GM21529 (cell line): ENCODE measurements at regions not wholly inside any gene's neighbourhood (a gene's known extent, or its start where the extent isn't known, plus 50 kb on each side); places are given as distances from the start of the nearest gene placed in this dataset.
"Not testable (repeated sequence)": the region's sequence is repeated elsewhere in the genome, so short reads cannot be mapped to it uniquely, and the experiment has no call there.

Source experiments
- ATAC-seq: cut with Tn5 transposase; IDR thresholded peaks from one replicate; pipeline ENCODE4 v1.9.1; 2021; ENCODE audit not compliant: unreplicated experiment

DNA sequence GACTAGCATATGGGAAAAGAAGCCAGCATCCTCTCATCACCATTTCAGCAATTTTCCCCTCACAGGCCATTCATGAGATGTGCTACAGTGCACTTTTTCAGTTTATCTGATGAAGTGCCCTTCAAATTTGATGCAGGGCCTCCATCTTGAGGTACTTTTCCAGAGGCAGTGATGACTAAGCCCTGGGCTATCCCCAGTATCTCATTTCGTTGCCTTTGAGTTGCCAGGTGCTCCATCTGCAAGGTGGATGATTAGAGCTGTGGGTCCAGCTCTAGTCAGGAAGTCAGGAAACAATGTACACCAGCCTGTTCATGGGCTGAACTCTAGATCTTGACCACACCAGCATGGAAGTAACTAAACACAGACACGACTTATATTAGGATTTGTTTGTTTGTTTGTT lies 425.2 kb downstream of the METTL4 start:
- ATAC-seq: no peak

DNA sequence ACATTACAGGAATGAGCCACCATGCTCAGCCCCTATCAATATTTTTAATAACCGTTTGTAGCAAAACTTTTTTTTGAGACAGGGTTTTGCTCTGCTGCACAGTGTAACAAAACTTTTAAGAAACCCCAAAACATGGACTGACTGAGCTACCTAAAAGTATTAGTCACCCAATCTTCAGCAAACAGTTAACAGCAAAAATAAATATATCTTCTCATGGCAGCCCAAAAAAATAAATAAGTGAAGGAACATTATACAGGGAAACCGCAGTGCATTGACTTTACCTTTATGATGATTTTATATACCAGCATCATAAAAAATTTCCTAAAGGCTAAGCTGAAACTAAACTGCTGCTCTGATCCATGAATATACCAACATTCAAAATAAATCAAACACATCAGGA lies 424.6 kb downstream of the METTL4 start:
- no peak for ATAC-seq

DNA sequence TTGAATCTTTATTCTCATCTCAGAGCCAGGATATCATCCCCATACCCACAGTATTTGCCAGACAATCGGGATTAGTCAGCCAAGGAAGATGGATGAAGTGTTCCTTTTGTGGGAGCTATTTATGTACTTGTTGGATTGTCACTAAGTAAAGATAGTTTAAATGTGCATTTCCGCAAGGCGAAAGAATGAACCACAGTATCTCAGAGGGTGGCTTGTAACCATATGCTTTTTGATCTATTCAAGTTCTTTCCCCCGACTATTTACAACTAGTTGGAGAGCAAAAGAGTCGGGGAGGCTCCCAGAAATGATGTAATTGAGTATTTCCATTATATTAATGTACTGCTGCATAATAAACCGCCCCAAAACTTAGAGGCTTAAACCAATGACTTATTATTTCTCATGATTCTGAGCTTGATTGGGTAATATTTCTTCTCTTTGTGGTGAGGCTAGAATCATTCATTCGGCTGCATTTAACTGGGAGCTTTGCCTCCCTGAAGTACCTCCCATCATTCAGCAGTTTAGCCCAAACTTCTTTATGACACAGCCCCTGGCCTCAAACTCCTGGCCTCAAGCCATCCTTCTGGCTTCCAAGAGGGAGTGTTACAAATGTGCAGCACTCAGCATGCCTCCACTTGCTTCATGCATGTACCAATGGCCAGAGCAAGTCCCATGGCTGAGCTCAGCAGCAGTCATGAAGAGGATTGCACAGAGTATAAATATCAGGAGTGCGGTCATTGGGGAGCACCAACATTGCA lies 423.7 kb downstream of the METTL4 start:
- no peak for ATAC-seq

DNA sequence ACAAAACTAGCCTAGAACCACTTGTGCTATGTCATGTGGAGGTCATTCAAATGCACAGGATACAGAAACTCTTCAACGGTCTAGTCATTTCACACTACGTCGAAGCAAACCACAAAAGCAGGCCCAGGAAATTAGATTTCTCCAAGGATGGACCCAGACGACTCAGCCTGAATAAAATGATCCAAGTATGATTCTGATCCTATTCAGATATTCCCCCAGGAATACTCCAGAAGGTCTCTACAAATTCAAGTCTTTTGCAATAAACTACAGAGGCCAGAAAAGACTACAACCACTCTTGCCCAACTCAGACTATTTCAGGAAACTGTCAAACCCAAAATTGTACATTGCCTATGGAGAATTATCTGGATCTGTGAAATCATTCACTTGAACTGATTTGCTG lies 422.5 kb downstream of the METTL4 start:
- no peak for ATAC-seq

DNA sequence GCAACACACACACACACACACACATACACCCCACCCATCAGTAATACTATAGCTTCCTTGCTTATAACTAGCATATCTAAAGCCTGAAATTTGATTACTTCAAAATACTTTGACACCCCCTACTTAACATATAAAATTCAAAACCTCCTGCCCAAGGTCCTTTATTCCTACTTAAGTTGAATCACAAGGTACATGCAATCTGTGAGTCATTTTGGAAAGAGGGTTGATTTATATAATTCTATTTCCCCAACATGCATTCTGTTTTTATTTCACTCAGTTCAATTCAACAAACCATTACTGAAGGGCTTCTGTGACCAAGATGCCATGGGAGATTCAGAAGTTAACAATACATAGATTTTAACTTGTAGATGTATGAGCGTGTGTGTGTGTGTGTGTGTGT lies 420.7 kb downstream of the METTL4 start:
- ATAC-seq: no peak

DNA sequence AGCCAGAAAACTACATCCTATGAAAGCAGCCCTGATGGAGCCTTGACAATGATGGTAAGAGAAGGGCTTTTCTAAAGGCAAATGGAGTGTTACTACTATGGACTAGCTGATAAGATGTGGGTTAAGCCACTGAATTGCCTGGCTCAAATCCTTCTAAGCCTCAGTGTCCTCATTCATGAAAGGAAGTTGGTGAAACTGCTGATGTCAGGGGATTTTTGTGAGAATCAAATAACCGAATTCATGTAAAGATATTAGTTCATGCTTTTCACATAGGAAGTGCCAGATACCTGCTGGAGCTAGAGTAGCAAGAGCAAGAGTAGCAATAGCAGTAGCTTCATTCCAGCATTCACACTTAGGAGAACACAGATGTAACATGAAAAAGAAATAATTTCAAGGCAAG lies 417.0 kb downstream of the METTL4 start:
- no peak for ATAC-seq

DNA sequence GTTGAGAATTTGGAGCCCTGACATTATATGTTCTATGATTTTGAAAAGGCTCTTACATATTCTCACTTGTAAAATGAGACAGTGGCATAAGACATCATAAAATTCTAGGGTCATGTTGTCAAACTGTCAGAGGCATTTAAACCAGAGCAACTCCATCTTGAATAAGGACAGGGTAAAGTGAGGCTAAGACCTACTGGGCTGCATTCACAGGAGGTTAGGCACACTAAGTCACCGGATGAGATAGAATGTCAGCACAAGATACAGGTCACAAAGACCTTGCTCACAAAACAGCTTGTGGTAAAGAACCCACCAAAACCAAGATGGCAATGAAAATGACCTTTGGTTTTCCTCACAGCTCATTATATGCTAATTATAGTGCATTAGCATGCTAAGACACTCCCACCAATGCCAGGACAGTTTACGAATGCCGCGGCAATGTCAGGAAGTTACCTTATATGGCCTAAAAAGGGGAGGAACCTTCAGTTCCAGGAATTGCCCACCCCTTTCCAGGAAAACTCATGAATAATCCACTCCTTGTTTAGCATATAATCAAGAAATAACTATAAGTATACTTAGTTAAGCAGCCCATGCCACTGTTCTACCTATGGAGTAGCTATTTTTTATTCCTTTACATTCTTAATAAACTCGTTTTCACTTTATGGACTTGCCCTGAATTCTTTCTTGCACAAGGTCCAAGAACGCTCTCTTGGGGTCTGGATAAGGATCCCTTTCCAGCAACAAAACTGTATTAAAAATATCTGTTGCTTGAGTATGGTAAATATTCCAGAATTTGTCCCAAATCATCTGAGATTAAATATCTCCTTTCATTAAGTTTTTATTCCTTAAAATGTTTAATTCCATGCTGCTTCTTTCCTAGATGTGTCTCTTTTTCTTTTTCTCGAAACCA lies 406.4 kb downstream of the METTL4 start:
- no peak for ATAC-seq

DNA sequence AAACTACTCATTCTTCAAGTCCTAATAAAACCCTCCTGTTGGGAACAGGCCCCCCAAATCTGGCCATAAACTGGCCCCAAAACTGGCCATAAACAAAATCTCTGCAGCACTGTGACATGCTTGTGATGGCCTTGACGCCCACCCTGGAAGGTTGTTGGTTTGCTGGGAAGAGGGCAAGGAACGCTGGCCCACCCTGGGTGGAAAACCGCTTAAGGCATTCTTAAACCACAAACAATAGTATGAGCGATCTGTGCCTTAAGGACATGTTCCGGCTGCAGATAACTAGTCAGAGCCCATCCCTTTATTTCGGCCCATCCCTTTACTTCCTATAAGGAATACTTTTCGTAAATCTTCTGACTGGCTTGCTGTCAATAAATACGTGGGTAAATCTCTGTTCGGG lies 404.4 kb downstream of the METTL4 start:
- ATAC-seq: not testable (repeated sequence)

DNA sequence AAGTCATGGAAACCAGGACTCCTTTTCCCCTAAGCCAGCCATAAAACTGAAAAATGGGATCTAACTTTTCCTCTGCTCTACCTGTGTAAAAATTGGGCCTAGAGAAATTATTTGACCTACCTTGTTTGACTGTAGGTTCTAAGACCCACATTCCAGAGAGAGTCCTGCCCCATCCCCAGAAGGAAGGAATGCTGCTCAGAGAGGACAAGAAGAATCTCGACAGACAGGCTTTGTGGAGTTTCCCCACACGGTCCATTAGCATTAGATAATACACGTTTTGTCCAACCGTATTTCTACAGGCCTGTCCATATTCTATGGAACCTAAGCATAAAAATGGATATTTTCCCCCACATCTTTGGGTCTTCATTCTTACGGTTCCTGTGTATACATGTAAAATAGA lies 403.3 kb downstream of the METTL4 start:
- no peak for ATAC-seq

DNA sequence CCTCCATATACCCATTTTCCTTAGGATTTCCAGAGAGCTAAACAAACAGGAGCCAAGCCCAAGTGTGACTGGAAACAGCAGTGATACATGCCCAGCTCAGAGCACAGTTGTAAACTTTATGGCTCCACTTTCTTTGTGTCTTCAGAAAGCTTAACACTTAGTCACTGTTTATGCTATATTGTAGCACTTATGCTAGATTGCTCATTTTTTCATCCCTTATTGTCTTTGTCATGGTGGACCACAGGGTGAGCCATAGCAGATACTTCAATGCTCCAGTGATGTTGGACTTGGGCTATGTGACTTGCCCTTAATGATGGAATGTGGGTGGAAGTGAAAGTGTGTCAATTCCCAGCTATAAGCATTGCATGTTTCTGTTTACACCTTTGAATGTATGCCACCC lies 401.6 kb downstream of the METTL4 start:
- ATAC-seq: no peak

DNA sequence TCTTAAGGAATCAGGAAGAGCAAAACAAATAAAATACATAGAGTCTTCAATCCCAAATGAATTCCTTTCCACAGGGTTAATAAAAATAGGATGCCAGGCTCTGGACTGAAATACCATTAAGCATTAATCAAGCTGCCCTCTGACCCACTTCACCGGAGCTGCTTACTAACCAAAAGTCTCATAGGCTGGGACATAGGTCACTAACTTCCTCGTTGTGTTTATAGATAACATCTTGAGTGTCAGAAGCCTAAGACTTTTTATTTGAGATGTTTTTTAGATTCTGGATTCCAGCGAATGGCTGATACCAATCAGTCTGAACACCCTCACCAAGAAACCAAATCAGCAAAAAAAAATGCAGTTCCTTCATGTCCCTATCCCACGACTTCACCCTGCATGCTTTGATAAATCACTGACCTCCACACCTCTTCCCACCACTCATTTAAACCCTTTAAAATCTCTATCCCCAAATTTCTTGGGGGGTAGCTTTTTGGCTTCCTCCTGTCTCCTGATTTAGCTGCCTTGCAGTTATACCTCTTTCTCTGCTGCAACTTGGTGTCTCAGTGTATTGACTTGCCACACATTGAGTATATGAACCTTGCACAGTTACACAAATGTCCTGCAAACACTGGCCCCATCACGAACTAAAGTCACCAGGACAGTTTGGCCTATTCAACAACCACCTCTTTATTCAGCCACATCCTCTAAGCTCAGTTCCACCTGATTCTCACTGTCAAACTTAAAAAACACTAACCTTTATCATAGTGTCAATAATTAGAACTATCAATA lies 399.3 kb downstream of the METTL4 start:
- ATAC-seq: no peak

DNA sequence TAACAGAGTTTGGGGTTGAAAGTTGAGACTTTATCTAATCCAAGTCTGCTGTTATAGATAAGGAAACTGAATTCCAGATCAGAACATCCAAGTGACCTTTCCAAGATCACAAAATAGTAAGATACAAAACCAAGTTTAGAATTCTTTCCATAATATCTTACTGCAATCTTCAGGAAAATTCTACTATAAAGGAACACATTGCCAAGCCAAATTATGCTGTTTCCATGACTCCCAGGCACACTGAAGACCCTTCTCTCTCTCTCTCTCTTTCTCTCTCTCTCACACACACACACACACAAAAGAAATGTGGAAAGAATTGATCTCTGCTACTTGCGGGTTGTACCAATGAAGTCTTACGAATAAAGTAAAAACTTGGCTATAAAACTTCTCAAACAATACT lies 398.4 kb downstream of the METTL4 start:
- no peak for ATAC-seq

DNA sequence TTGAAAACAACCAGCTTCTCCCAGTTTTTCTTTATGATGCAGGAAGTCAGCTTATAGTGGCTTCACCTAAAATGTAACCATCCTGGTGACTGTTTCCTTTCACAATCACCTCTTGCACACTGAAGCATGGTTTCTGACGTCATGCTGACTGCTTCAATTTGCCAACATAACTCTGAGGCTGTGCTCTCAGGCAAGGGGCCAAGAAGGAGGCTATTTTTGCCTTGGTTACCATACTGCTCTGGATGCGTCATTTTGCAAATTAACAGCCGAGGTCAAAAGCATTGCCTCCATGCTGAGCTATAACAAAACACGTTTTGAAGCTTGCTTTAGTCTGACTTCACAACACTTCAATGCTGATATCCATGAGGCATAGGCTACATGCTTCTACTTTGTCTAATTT lies 397.8 kb downstream of the METTL4 start:
- no peak for ATAC-seq

DNA sequence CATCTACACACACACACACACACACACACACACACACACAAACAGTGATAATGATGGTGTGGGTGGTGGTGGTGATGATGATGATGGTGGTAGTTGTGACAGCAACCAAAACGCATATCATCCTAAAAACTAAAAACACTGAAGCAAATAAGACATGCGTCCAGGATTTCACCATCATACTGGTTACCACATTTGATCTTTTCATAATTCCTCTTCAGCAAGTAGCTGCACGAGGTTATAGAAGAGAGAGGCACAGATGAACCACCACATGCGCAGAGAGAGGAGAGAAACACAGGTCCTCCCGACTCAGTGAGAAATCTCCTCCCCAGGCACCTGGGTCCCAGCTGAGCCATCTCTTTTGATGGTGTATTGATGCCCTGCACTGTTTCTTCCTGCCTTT lies 393.3 kb downstream of the METTL4 start:
- no peak for ATAC-seq

DNA sequence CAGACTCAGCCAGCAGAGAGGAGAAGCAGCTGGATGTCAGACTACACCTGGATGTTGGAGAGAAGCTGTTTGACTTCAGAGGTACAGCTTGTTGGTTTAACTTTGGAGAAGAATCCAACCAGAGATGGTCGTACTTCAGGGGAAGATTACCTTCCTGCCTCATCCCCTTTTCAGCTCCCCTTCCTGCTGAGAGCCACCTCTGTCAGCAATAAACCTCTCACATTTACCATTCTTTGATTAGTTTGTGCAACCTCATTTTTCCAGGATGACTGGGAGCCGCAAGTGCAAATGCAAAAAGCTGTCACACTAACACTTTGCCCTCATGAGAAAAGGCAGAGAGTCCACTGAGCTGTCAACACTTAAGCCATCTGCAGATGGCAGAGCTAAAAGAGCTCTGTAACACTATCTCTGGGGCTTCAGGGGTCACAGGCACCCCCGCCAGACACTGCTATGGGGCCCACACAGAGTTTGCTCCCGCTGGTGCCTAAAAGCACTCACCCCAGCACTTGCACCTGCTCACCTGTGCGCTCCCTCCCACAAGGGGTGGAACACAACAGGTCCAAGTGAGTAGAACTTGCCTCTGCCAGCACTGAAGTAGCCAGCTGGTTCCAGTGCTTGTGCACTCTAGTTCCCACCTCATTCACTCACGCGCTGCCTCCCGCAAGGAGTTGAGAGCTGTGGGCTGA lies 391.7 kb downstream of the METTL4 start:
- ATAC-seq: no peak

DNA sequence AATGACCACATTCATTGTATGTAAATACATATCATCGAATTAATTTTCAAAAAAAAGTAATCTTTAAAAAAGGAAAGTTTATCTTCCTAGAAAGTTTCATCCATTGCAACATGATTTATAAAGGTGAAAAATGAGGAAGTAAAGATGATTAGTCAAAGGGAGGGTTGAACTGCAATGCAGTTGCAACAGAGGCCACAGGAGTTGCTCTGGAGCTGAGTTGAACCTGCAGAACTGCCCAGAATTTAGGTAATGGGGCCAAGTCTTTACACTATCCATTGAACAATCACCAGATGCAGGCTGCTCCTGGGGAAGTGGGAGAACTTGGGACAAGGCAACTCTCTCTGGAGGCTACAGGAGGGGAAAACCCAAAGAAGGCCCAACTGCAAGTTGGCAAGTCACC lies 390.7 kb downstream of the METTL4 start:
- ATAC-seq: no peak

DNA sequence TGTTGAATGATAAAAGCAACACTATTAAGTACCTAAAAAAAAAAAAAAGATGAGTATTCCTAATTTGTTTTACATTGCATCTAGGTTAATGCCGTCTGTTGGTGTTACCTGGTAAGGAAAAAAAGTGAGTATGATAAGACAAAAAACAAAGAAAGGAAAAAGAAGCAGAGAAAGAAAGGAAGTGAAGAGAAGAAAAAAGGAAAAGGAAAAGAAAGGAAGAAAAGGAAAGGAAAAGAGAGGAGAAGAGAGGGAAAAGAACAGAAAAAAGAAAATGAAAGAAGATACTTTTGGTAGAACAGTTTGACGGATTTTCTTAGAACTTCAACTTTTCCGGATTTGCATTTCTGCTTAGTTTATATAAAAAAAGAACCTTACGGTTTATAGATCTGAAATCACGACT lies 387.9 kb downstream of the METTL4 start:
- no peak for ATAC-seq

DNA sequence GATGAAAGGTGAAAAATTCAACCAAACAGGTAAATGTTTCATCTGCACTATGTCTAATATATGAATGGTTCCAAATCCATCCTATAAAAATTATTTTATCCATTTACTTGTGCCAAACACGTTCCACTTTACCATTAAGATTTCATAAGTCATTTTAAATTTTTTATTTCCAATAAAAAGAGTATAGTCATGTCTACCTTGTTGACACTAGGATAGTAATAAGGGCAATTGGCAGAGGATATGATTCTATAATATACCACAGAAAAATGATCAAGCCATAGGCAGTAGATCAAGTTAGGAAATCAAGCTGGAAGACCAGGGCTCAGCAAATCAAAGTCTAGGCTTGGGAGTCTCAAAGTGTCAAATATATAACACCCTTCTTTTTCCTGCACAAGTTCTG lies 384.3 kb downstream of the METTL4 start:
- no peak for ATAC-seq

DNA sequence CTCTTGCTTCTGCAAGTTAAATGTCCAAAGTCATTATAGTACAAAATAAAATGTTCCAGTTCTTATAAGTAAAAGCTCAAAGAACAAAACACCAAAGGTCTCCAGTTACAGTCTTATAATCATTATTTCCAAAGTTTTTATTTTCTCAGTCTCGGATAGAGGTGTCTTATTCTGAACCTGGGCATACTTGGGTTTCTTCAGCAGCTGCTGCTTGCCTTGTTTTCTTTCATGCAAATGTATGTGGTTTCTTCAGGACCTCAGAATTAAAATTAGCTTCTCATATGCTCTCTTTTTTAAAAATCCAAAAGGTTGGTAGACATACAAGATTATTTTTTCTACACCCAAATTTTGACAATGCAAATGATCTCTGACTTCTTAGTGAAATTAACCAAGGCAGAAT lies 383.0 kb downstream of the METTL4 start:
- no peak for ATAC-seq

DNA sequence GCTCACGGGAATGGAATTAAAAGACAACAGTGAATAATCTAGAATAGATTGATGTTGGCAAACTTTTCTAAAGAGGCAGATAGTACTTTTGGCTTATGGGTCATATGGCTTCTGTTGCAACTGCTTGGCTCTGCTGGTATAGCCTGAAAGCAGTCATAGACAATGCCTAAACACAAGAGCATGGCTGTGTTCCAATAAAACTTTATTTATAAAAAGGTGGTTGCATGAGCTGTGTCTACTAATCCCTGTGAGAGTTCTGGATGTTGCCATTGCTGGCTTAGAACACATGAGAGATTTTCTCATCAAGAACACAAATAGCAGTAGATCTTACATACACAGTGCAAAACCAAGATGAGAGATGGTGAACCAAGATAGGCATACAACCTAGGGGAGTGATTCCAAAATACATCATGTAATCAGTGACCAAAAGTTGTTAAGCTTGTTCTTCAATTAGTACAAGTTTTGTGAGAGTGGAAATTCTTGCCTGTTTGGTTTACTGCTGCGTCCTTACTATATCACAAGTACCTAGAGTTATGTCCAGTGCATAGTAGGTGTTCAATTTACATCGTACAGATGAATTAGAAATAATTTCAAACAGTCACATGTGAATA lies 380.0 kb downstream of the METTL4 start:
- no peak for ATAC-seq

DNA sequence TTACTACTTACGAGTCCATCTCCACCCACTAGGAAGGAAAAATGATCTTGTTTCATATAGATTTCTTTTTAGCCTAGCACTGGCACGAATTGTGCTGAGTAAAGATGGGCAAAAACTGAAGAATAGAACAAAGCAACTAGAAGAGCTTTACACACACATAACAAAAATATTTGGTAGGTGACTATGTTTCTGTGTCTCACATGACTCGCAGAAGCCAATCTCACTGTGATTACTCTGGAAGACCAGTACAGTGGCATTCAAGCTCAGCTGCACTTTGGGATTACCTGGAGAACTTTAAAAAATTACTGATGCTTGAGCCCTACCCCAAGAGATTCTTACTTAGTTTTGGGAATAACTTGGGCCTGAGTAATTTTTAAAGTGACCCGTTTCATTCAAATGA lies 378.7 kb downstream of the METTL4 start:
- ATAC-seq: no peak
